AG04449 (cell line): ENCODE measurements at regions not wholly inside any gene's neighbourhood (a gene's known extent, or its start where the extent isn't known, plus 50 kb on each side); places are given as distances from the start of the nearest gene placed in this dataset.

Experiments
- CTCF ChIA-PET: fragments of 350-600 bp; formaldehyde crosslinking; extraction: SDS; loops from one replicate; lab custom pipeline; 2021; ENCODE audit warnings: antibody characterized with exemption; lab: Yijun Ruan, JAX
- POLR2A ChIA-PET: fragments of 400-600, 350-600 bp; formaldehyde crosslinking; extraction: SDS; loops from one replicate; lab custom pipeline; 2020; ENCODE audit warnings: antibody characterized with exemption, inconsistent platforms; lab: Yijun Ruan, JAX
- DNase-seq: peaks from one replicate; pipeline ENCODE4 v3.0.0-alpha.2; 2010; ENCODE audit warnings: low read depth, low spot score
- H3K4me3 ChIP-seq: 2 replicates; pipeline ENCODE4 v1.5.1; 2011; ENCODE audit warnings: low read depth, mild to moderate bottlenecking, control low read depth, low read length
- CTCF ChIP-seq: IDR thresholded peaks from one replicate; pipeline ENCODE4 v1.5.1; 2011; ENCODE audit warnings: mild to moderate bottlenecking, moderate library complexity, low read length, control low read depth, inconsistent platforms; ENCODE audit not compliant: insufficient read depth; ENCODE audit errors: missing control alignments

- no peak overlapping the region for H3K4me3 ChIP-seq
- POLR2A ChIA-PET: no interaction called here
- no peak for DNase-seq
- CTCF ChIA-PET: no interaction called here
- no peak for TF ChIP-seq CTCF
Observed at GRCh38 chr3:66755924-66756323, 242.2 kb upstream of the KBTBD8 start.

- CTCF ChIA-PET: no interaction called here
Observed at GRCh38 chr3:66756468-66757036, 241.6 kb upstream of the KBTBD8 start.

GRCh38 chr3:66761093-66761780 is 236.9 kb upstream of the KBTBD8 start:
- H3K4me3 ChIP-seq: no peak overlapping the region
- POLR2A ChIA-PET: no interaction called here
- no peak for DNase-seq
- CTCF ChIA-PET: interaction anchor here (0.9 to 1.2 kb wide), 2 partner anchors 61 to 354 kb away, joined by 3 to 4 read pairs; no protein-coding TSS in a partner anchor
- TF ChIP-seq CTCF: no peak

More at GRCh38 chr3:66756468-66757036, 241.6 kb upstream of the KBTBD8 start:
- H3K4me3 ChIP-seq: no peak overlapping the region
- no peak for TF ChIP-seq CTCF
- no peak for DNase-seq
- POLR2A ChIA-PET: no interaction called here

- H3K4me3 ChIP-seq: no peak overlapping the region
- POLR2A ChIA-PET: no interaction called here
- TF ChIP-seq CTCF: no peak
- no peak for DNase-seq
- CTCF ChIA-PET: no interaction called here
Observed at GRCh38 chr3:66762916-66763693, 235.0 kb upstream of the KBTBD8 start.

GRCh38 chr3:66778107-66778506 is 220.0 kb upstream of the KBTBD8 start:
- ChIA-PET CTCF (no interaction called here), POLR2A (no interaction called here)
- no peak for TF ChIP-seq CTCF
- no peak overlapping the region for H3K4me3 ChIP-seq
- DNase-seq: no peak

GRCh38 chr3:66778777-66779176 is 219.3 kb upstream of the KBTBD8 start:
- TF ChIP-seq CTCF: no peak
- H3K4me3 ChIP-seq: no peak overlapping the region
- CTCF ChIA-PET: no interaction called here
- no peak for DNase-seq
- POLR2A ChIA-PET: no interaction called here
